ENCODE measurements at regions not wholly inside any gene's neighbourhood (a gene's known extent, or its start where the extent isn't known, plus 50 kb on each side); places are given as distances from the start of the nearest gene placed in this dataset.
"Not testable (repeated sequence)": the region's sequence is repeated elsewhere in the genome, so short reads cannot be mapped to it uniquely, and the experiment has no call there.

GRCh38 chr6:141829566-141830360, 303.0 kb upstream of the GJE1 start:
- TF ChIP-seq CTCF (IDR thresholded peaks at IDR 0.05; ENCODE audit: insufficient read depth, low read depth, low read length) (no peak), EZH2 (IDR thresholded peaks at IDR 0.05; ENCODE audit: insufficient read depth, low read length) (no peak)
- no peak for FAIRE-seq
- Histone ChIP-seq H3K9me3 (ENCODE audit: insufficient read depth, low read depth, low read length) (no peaks in the 10 kb centered on the region), H4K20me1 (ENCODE audit: insufficient read depth, low read length) (no peaks in the 10 kb centered on the region), H3K9ac (ENCODE audit: low read length) (no peak overlapping the region), H3K4me1 (ENCODE audit: insufficient read depth, low read length) (no peaks in the 10 kb centered on the region), H3K36me3 (ENCODE audit: insufficient read depth, low read length) (no peaks in the 10 kb centered on the region), H3K4me3 (ENCODE audit: insufficient read depth, low read depth, low read length) (no peak overlapping the region), H3K27me3 (ENCODE audit: insufficient read depth, low read length) (no peaks in the 10 kb centered on the region), H3K27ac (ENCODE audit: low read depth, low read length) (no peak overlapping the region), H3K79me2 (ENCODE audit: insufficient read depth, low read length) (no peaks in the 10 kb centered on the region), H3K4me2 (ENCODE audit: low read length) (no peak overlapping the region), H2AFZ (ENCODE audit: low read depth, low read length) (no peak overlapping the region)
- Mint-ChIP-seq H3K4me3 (ENCODE audit: unreplicated experiment) (no peak overlapping the region), H3K27ac (ENCODE audit: unreplicated experiment) (no peak overlapping the region), H3K9me3 (ENCODE audit: unreplicated experiment) (no peaks in the 10 kb centered on the region), H3K36me3 (ENCODE audit: low read depth, unreplicated experiment) (no peaks in the 10 kb centered on the region), H3K27me3 (ENCODE audit: low read depth, unreplicated experiment) (no peaks in the 10 kb centered on the region), H3K4me1 (ENCODE audit: low read depth, unreplicated experiment) (peaks cover 4% of the 10 kb centered on the region)
- no peak for DNase-seq (ENCODE audit: low read depth)

DNA sequence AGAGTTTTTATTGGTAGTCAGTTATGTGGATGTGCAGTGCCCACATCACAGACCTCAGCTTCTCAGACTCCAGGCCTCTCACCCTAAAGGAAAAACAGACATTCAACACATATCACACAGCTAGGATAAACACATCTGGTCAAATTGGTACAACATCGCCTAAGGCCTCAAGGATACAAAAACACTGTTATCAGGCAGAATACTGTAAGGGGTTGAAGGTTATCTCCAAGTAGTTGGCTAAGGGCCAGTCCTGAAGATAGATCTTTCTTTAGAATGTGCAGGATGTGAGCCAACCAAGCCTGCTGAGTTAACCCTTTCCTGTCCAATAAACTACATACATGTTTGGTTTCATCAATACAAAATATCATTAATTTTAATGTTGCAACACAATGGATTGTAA, 308.4 kb upstream of the GJE1 start:
- Mint-ChIP-seq H3K36me3 (ENCODE audit: low read depth, unreplicated experiment) (peaks cover 2% of the 10 kb centered on the region), H3K9me3 (ENCODE audit: unreplicated experiment) (peaks cover 2% of the 10 kb centered on the region), H3K4me3 (ENCODE audit: unreplicated experiment) (no peak overlapping the region), H3K27ac (ENCODE audit: unreplicated experiment) (no peak overlapping the region), H3K27me3 (ENCODE audit: low read depth, unreplicated experiment) (no peaks in the 10 kb centered on the region), H3K4me1 (ENCODE audit: low read depth, unreplicated experiment) (peaks cover 1% of the 10 kb centered on the region)
- FAIRE-seq (no peak), DNase-seq (ENCODE audit: low read depth) (no peak)
- Histone ChIP-seq H3K79me2 (ENCODE audit: insufficient read depth, low read length) (no peaks in the 10 kb centered on the region), H2AFZ (ENCODE audit: low read depth, low read length) (no peak overlapping the region), H3K36me3 (ENCODE audit: insufficient read depth, low read length) (no peaks in the 10 kb centered on the region), H3K27ac (ENCODE audit: low read depth, low read length) (no peak overlapping the region), H3K9ac (ENCODE audit: low read length) (no peak overlapping the region), H3K4me2 (ENCODE audit: low read length) (no peak overlapping the region), H3K27me3 (ENCODE audit: insufficient read depth, low read length) (no peaks in the 10 kb centered on the region), H3K9me3 (ENCODE audit: insufficient read depth, low read depth, low read length) (no peaks in the 10 kb centered on the region), H4K20me1 (ENCODE audit: insufficient read depth, low read length) (no peaks in the 10 kb centered on the region), H3K4me1 (ENCODE audit: insufficient read depth, low read length) (no peaks in the 10 kb centered on the region), H3K4me3 (ENCODE audit: insufficient read depth, low read depth, low read length) (no peak overlapping the region)
- TF ChIP-seq CTCF (IDR thresholded peaks at IDR 0.05; ENCODE audit: insufficient read depth, low read depth, low read length) = no peak
- TF ChIP-seq EZH2 (IDR thresholded peaks at IDR 0.05; ENCODE audit: insufficient read depth, low read length) = no peak

GRCh38 chr6:141815039-141815438, 317.7 kb upstream of the GJE1 start:
- H3K4me3 Mint-ChIP-seq (ENCODE audit: unreplicated experiment) = not testable (repeated sequence)

More at GRCh38 chr6:141815039-141815438, 317.7 kb upstream of the GJE1 start:
- not testable (repeated sequence) for H3K27ac ChIP-seq (ENCODE audit: low read depth, low read length); H3K79me2 ChIP-seq (ENCODE audit: insufficient read depth, low read length); H3K9ac ChIP-seq (ENCODE audit: low read length); H3K36me3 ChIP-seq (ENCODE audit: insufficient read depth, low read length); H3K36me3 Mint-ChIP-seq (ENCODE audit: low read depth, unreplicated experiment); H3K27me3 ChIP-seq (ENCODE audit: insufficient read depth, low read length); FAIRE-seq; H3K4me2 ChIP-seq (ENCODE audit: low read length); H4K20me1 ChIP-seq (ENCODE audit: insufficient read depth, low read length); DNase-seq (ENCODE audit: low read depth); H3K4me1 Mint-ChIP-seq (ENCODE audit: low read depth, unreplicated experiment); H3K9me3 ChIP-seq (ENCODE audit: insufficient read depth, low read depth, low read length); H3K27ac Mint-ChIP-seq (ENCODE audit: unreplicated experiment); H3K4me1 ChIP-seq (ENCODE audit: insufficient read depth, low read length); H3K27me3 Mint-ChIP-seq (ENCODE audit: low read depth, unreplicated experiment); H3K4me3 ChIP-seq (ENCODE audit: insufficient read depth, low read depth, low read length); H2AFZ ChIP-seq (ENCODE audit: low read depth, low read length); H3K9me3 Mint-ChIP-seq (ENCODE audit: unreplicated experiment)
